HEK293 (cell line): ENCODE measurements at regions not wholly inside any gene's neighbourhood (a gene's known extent, or its start where the extent isn't known, plus 50 kb on each side); places are given as distances from the start of the nearest gene placed in this dataset.

ENCODE experiments used
- CTCF ChIA-PET: fragments of 350-600 bp; formaldehyde crosslinking; extraction: SDS; loops from one replicate; lab custom pipeline; 2021; ENCODE audit warnings: antibody characterized with exemption; lab: Yijun Ruan, JAX
- POLR2A ChIA-PET: fragments of 300-600 bp; formaldehyde crosslinking; extraction: SDS; loops from one replicate; lab custom pipeline; 2020; ENCODE audit warnings: antibody characterized with exemption, inconsistent platforms; lab: Yijun Ruan, JAX
- H3K27ac ChIP-seq: fragments of 200-500 bp; sonication (Bioruptor generic); 2 replicates; pipeline ENCODE4 v1.5.1; 2014; ENCODE audit warnings: low read depth, low read length, control low read depth, inconsistent platforms; ENCODE audit errors: extremely low read depth
- H3K36me3 ChIP-seq, 2 experiments: fragments of 200-500 bp in 1 of 2; sonication (Bioruptor generic) in 1 of 2; 1 replicate in 1 of 2; 2 replicates in 1 of 2; pipeline ENCODE4 v1.5.1; 2014 to 2017; ENCODE audit warnings: inconsistent platforms in 2 of 2, low read length in 2 of 2; ENCODE audit not compliant: control insufficient read depth in 2 of 2, insufficient read depth in 1 of 2
- H3K4me1 ChIP-seq: fragments of 200-500 bp; sonication (Bioruptor generic); 2 replicates; pipeline ENCODE4 v1.5.1; 2014; ENCODE audit warnings: mild to moderate bottlenecking, low read length, inconsistent platforms; ENCODE audit not compliant: control insufficient read depth, insufficient read depth
- H3K4me3 ChIP-seq: 2 replicates; pipeline ENCODE4 v1.5.1; 2011; ENCODE audit warnings: low read depth, mild to moderate bottlenecking, control low read depth, low read length, moderate library complexity
- H3K9me3 ChIP-seq: fragments of 200-500 bp; sonication (Bioruptor generic); 2 replicates; pipeline ENCODE4 v1.5.1; 2014; ENCODE audit warnings: low read depth, low read length, inconsistent platforms; ENCODE audit not compliant: control insufficient read depth, insufficient read depth
- GLIS1 ChIP-seq: fragments of 450-650 bp; formaldehyde crosslinking; IDR thresholded peaks from 2 replicates; pipeline ENCODE4 v1.5.1; 2016; ENCODE audit warnings: missing biosample characterization, missing genetic modification characterization
- HOXC10 ChIP-seq: sonication (generic); formaldehyde crosslinking; IDR thresholded peaks from 2 replicates; pipeline ENCODE4 v1.8.1; 2023; ENCODE audit warnings: mild to moderate bottlenecking, missing genetic modification reagents
- KLF10 ChIP-seq: fragments of 450-650 bp; IDR thresholded peaks from 2 replicates; pipeline ENCODE4 v1.5.1; 2018; ENCODE audit warnings: missing biosample characterization, mild to moderate bottlenecking, missing genetic modification characterization
- KLF7 ChIP-seq: fragments of 450-650 bp; formaldehyde crosslinking; IDR thresholded peaks from 2 replicates; pipeline ENCODE4 v1.5.1; 2016; ENCODE audit warnings: missing biosample characterization, missing genetic modification characterization, borderline replicate concordance
- KLF8 ChIP-seq: fragments of 450-650 bp; formaldehyde crosslinking; IDR thresholded peaks from 2 replicates; pipeline ENCODE4 v1.5.1; 2016; ENCODE audit warnings: missing biosample characterization, missing genetic modification characterization
- MEIS1 ChIP-seq: sonication (generic); formaldehyde crosslinking; IDR thresholded peaks from 2 replicates; pipeline ENCODE4 v1.8.1; 2022; ENCODE audit warnings: missing genetic modification reagents, mild to moderate bottlenecking, borderline replicate concordance
- MZF1 ChIP-seq: fragments of 450-650 bp; formaldehyde crosslinking; IDR thresholded peaks from 2 replicates; pipeline ENCODE4 v1.5.1; 2017; ENCODE audit warnings: missing biosample characterization, missing genetic modification characterization, borderline replicate concordance
- TCF7L2 ChIP-seq: IDR thresholded peaks from 2 replicates; pipeline ENCODE4 v1.6.1; 2011; ENCODE audit warnings: low read depth, mild to moderate bottlenecking, inconsistent platforms, low read length, moderate library complexity, borderline replicate concordance
- WT1 ChIP-seq: fragments of 450-650 bp; formaldehyde crosslinking; IDR thresholded peaks from 2 replicates; pipeline ENCODE4 v1.5.1; 2016; ENCODE audit warnings: missing biosample characterization, missing genetic modification characterization
- ZNF133 ChIP-seq: fragments of 450-650 bp; formaldehyde crosslinking; IDR thresholded peaks from 2 replicates; pipeline ENCODE4 v1.5.1; 2016; ENCODE audit warnings: missing biosample characterization, missing genetic modification characterization
- ZNF138 ChIP-seq: fragments of 450-650 bp; formaldehyde crosslinking; IDR thresholded peaks from 2 replicates; pipeline ENCODE4 v1.5.1; 2016; ENCODE audit warnings: missing biosample characterization, missing genetic modification characterization, borderline replicate concordance
- ZNF157 ChIP-seq: fragments of 450-650 bp; formaldehyde crosslinking; IDR thresholded peaks from 2 replicates; pipeline ENCODE4 v1.5.1; 2016; ENCODE audit warnings: missing biosample characterization, missing genetic modification characterization
- ZNF211 ChIP-seq: fragments of 450-650 bp; formaldehyde crosslinking; IDR thresholded peaks from 2 replicates; pipeline ENCODE4 v1.5.1; 2016; ENCODE audit warnings: low read depth, missing biosample characterization, missing genetic modification characterization
- ZNF223 ChIP-seq: fragments of 450-650 bp; formaldehyde crosslinking; IDR thresholded peaks from 2 replicates; pipeline ENCODE4 v1.5.1; 2016; ENCODE audit warnings: missing biosample characterization, missing genetic modification characterization
- ZNF274 ChIP-seq, 2 experiments: fragments of 200-500 bp in 1 of 2; fragments of 450-650 bp in 1 of 2; sonication (Bioruptor generic) in 1 of 2; formaldehyde crosslinking in 1 of 2; IDR thresholded peaks; 2 replicates each; pipeline versions ENCODE4 v1.5.1 to v1.6.1; 2014 to 2016; ENCODE audit warnings: borderline replicate concordance in 1 of 2, inconsistent platforms in 1 of 2, low read length in 1 of 2, missing biosample characterization in 1 of 2, missing genetic modification characterization in 1 of 2
- ZNF302 ChIP-seq: fragments of 450-650 bp; formaldehyde crosslinking; IDR thresholded peaks from 2 replicates; pipeline ENCODE4 v1.5.1; 2016; ENCODE audit warnings: missing biosample characterization, missing genetic modification characterization, low read depth
- ZNF324 ChIP-seq: fragments of 450-650 bp; formaldehyde crosslinking; IDR thresholded peaks from 2 replicates; pipeline ENCODE4 v1.5.1; 2016; ENCODE audit warnings: missing biosample characterization, missing genetic modification characterization
- ZNF350 ChIP-seq: fragments of 450-650 bp; formaldehyde crosslinking; IDR thresholded peaks from 2 replicates; pipeline ENCODE4 v1.5.0; 2017; ENCODE audit warnings: missing biosample characterization, mild to moderate bottlenecking, missing genetic modification characterization
- ZNF354C ChIP-seq: fragments of 450-650 bp; formaldehyde crosslinking; IDR thresholded peaks from 2 replicates; pipeline ENCODE4 v1.5.1; 2016; ENCODE audit warnings: missing biosample characterization, missing genetic modification characterization, low read depth, borderline replicate concordance
- ZNF404 ChIP-seq: fragments of 450-650 bp; formaldehyde crosslinking; IDR thresholded peaks from 2 replicates; pipeline ENCODE4 v1.5.1; 2017; ENCODE audit warnings: missing biosample characterization, missing genetic modification characterization
- ZNF416 ChIP-seq: fragments of 450-650 bp; formaldehyde crosslinking; IDR thresholded peaks from 2 replicates; pipeline ENCODE4 v1.5.1; 2016; ENCODE audit warnings: missing biosample characterization, missing genetic modification characterization
- ZNF426 ChIP-seq: fragments of 450-650 bp; formaldehyde crosslinking; IDR thresholded peaks from 2 replicates; pipeline ENCODE4 v1.5.1; 2017; ENCODE audit warnings: missing biosample characterization, missing genetic modification characterization, mild to moderate bottlenecking, inconsistent platforms, moderate library complexity
- ZNF48 ChIP-seq: fragments of 450-650 bp; formaldehyde crosslinking; IDR thresholded peaks from 2 replicates; pipeline ENCODE4 v1.5.1; 2016; ENCODE audit warnings: missing biosample characterization, missing genetic modification characterization
- ZNF530 ChIP-seq: fragments of 450-650 bp; formaldehyde crosslinking; IDR thresholded peaks from 2 replicates; pipeline ENCODE4 v1.5.1; 2016; ENCODE audit warnings: low read depth, missing biosample characterization, missing genetic modification characterization
- ZNF571 ChIP-seq: fragments of 450-650 bp; formaldehyde crosslinking; IDR thresholded peaks from 2 replicates; pipeline ENCODE4 v1.5.0; 2017; ENCODE audit warnings: missing biosample characterization, missing genetic modification characterization
- ZNF624 ChIP-seq: fragments of 450-650 bp; formaldehyde crosslinking; IDR thresholded peaks from 2 replicates; pipeline ENCODE4 v1.5.1; 2017; ENCODE audit warnings: missing biosample characterization, missing genetic modification characterization
- ZNF629 ChIP-seq: fragments of 450-650 bp; formaldehyde crosslinking; IDR thresholded peaks from 2 replicates; pipeline ENCODE4 v1.5.1; 2017; ENCODE audit warnings: missing biosample characterization, missing genetic modification characterization
- ZNF792 ChIP-seq: fragments of 450-650 bp; formaldehyde crosslinking; IDR thresholded peaks from 2 replicates; pipeline ENCODE4 v1.5.1; 2016; ENCODE audit warnings: missing biosample characterization, missing genetic modification characterization
- ZNF830 ChIP-seq: fragments of 450-650 bp; IDR thresholded peaks from 2 replicates; pipeline ENCODE4 v1.5.0; 2018; ENCODE audit warnings: missing biosample characterization, missing genetic modification characterization, low read depth, mild to moderate bottlenecking, moderate library complexity
- ZNF837 ChIP-seq: fragments of 450-650 bp; formaldehyde crosslinking; IDR thresholded peaks from 2 replicates; pipeline ENCODE4 v1.5.1; 2016; ENCODE audit warnings: missing biosample characterization, missing genetic modification characterization
- ZSCAN30 ChIP-seq: fragments of 450-650 bp; IDR thresholded peaks from 2 replicates; pipeline ENCODE4 v1.5.1; 2018; ENCODE audit warnings: missing biosample characterization, mild to moderate bottlenecking, missing genetic modification characterization, moderate library complexity
- TF ChIP-seq, protein P1 (sequence below): fragments of 450-650 bp; formaldehyde crosslinking; IDR thresholded peaks from 2 replicates; pipeline ENCODE4 v1.5.1; 2016; ENCODE audit warnings: missing biosample characterization, missing genetic modification characterization
- TF ChIP-seq, protein P2 (sequence below): fragments of 450-650 bp; formaldehyde crosslinking; IDR thresholded peaks from 2 replicates; pipeline ENCODE4 v1.5.0; 2017; ENCODE audit warnings: missing biosample characterization, missing genetic modification characterization, borderline replicate concordance

DNA sequence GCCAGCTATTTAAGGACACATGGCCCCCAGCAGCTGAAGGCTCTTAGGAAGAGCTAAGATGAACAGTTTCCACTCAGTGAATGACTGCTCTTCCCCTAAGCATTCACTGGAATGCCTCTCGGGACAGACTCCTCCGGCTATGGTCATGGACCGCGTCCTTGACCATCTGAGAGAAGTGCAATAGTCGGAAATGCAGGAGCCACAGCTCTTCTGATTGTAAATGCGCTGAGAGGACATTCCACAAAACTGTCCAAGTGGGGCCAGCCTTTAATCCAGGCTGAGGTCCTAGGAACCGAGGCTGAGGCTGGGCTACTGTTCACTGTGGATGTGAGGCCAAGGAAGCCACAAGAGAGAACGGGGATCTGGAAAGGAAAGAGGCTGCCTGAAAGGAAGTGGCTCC, 162.0 kb upstream of the TMEM72 start (continued):
- TF ChIP-seq ZNF223, result no peak
- TF ChIP-seq GLIS1 (tag by site-specific recombination), result no peak
- no peak for TF ChIP-seq MEIS1 (CRISPR knock-in tag)
- TF ChIP-seq ZNF416 (tag by site-specific recombination), result no peak
- TF ChIP-seq ZNF211 (tag by site-specific recombination), result no peak
- TF ChIP-seq ZNF624 (tag by site-specific recombination), result no peak
- TF ChIP-seq WT1 (tag by site-specific recombination), result no peak
- no peak for TF ChIP-seq ZNF354C (tag by site-specific recombination)
- no peak for TF ChIP-seq ZNF426 (tag by site-specific recombination)
- no peak for TF ChIP-seq TCF7L2

DNA sequence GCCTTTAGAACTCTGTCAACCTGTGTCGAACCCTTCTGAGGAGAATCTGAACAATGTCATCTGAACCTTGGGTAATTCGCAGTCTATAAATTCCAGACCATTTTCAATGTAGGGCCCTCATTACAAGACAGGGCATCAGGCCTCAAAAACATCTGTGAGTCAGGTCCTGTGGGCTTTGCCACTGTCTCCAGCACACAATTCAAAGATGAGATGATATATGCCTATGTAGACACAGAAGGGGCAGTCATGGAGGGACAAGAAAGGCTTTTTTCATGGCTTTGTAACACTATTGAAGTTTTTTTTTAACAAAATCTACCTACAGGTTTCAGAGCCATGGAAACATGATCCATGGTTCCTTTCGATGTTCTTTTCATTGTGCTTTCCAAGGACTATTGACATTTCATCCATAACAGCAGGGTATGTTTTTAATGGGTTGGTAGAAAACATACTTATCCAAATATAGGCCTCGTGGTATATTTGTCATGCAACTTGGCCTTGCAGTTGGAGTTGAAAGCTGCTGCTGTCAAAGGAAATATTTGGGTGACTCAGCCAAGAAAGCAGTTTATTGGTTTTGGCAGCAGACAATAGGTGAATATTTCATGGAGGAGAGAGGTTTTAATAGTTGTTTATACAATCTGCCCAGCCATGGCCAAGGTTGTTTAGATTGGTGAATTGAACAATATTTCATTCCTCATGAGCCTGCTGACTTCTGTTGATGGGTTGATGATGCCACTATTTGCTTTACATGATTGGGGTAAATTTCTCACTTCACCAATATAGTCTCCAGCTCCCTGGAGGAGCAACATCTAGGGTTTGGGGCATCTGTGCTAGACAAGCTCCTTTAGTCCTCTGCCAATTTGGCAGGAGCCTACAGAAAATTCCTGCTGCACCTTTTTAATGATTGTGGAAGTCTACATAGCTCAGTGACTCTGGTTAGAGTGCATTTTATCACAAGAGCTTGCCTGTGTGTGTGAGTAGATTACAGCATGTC, 158.4 kb upstream of the TMEM72 start:
- ChIA-PET POLR2A (interaction anchor here (0.6 kb wide), 1 partner anchor 1122 kb away, joined by 3 read pairs; no protein-coding TSS in a partner anchor), CTCF (interaction anchor here (0.7 to 1.0 kb wide), 3 partner anchors 8 to 101 kb away, joined by 3 to 5 read pairs (median 3); no protein-coding TSS in a partner anchor)
- H3K27ac ChIP-seq, result peak overlapping the region; percentile 88
- no peak overlapping the region for H3K4me3 ChIP-seq
- H3K9me3 ChIP-seq, result no peaks in the 10 kb centered on the region
- no peaks in the 10 kb centered on the region for H3K36me3 ChIP-seq
- peaks cover 16% of the 10 kb centered on the region for H3K4me1 ChIP-seq
- no peak for TF ChIP-seq ZNF571 (tag by site-specific recombination)
- peak; percentile 94 for TF ChIP-seq KLF10
- TF ChIP-seq ZNF354C (tag by site-specific recombination), result no peak
- peak; percentile 80 for TF ChIP-seq KLF8
- no peak for TF ChIP-seq ZNF274 (IDR thresholded peaks at IDR 0.05; ENCODE audit: low read length)
- no peak for TF ChIP-seq ZNF274 (tag by site-specific recombination; IDR thresholded peaks at IDR 0.05; ENCODE audit: borderline replicate concordance)
- TF ChIP-seq TCF7L2, result no peak
- TF ChIP-seq ZSCAN30 (tag by site-specific recombination), result peak; percentile 97
- no peak for TF ChIP-seq HOXC10 (CRISPR knock-in tag)
- TF ChIP-seq, protein P1, sequence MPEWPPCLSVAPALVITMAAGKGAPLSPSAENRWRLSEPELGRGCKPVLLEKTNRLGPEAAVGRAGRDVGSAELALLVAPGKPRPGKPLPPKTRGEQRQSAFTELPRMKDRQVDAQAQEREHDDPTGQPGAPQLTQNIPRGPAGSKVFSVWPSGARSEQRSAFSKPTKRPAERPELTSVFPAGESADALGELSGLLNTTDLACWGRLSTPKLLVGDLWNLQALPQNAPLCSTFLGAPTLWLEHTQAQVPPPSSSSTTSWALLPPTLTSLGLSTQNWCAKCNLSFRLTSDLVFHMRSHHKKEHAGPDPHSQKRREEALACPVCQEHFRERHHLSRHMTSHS, result peak; percentile 99
- TF ChIP-seq ZNF830, result no peak; the same call in 1 of the 2 replicates
- no peak for TF ChIP-seq ZNF530 (tag by site-specific recombination)
- TF ChIP-seq KLF7 (tag by site-specific recombination), result peak; percentile 95
- TF ChIP-seq ZNF404 (tag by site-specific recombination), result peak; percentile 78; the same call in 1 of the 2 replicates
- TF ChIP-seq ZNF629 (tag by site-specific recombination), result peak; percentile 95
- no peak for TF ChIP-seq ZNF837 (tag by site-specific recombination)
- TF ChIP-seq ZNF138, result no peak
- TF ChIP-seq ZNF792 (tag by site-specific recombination), result no peak
- peak; percentile 95 for TF ChIP-seq ZNF324
- TF ChIP-seq, protein P2, sequence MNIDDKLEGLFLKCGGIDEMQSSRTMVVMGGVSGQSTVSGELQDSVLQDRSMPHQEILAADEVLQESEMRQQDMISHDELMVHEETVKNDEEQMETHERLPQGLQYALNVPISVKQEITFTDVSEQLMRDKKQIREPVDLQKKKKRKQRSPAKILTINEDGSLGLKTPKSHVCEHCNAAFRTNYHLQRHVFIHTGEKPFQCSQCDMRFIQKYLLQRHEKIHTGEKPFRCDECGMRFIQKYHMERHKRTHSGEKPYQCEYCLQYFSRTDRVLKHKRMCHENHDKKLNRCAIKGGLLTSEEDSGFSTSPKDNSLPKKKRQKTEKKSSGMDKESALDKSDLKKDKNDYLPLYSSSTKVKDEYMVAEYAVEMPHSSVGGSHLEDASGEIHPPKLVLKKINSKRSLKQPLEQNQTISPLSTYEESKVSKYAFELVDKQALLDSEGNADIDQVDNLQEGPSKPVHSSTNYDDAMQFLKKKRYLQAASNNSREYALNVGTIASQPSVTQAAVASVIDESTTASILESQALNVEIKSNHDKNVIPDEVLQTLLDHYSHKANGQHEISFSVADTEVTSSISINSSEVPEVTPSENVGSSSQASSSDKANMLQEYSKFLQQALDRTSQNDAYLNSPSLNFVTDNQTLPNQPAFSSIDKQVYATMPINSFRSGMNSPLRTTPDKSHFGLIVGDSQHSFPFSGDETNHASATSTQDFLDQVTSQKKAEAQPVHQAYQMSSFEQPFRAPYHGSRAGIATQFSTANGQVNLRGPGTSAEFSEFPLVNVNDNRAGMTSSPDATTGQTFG, result no peak
- no peak for TF ChIP-seq ZNF48
- TF ChIP-seq MZF1 (tag by site-specific recombination), result peak; percentile 89; the same call in 1 of the 2 replicates
- TF ChIP-seq ZNF157 (tag by site-specific recombination), result no peak
- TF ChIP-seq ZNF302 (tag by site-specific recombination), result no peak
- no peak for TF ChIP-seq ZNF133 (tag by site-specific recombination)
- TF ChIP-seq ZNF350 (tag by site-specific recombination), result no peak
